ENCODE measurements at regions not wholly inside any gene's neighbourhood (a gene's known extent, or its start where the extent isn't known, plus 50 kb on each side); places are given as distances from the start of the nearest gene placed in this dataset.

- TF ChIP-seq CTCF (IDR thresholded peaks at IDR 0.05) (no peak), POLR2A (IDR thresholded peaks at IDR 0.05) (no peak), POLR2AphosphoS5 (IDR thresholded peaks at IDR 0.05) (no peak)
Observed at GRCh38 chr2:200219309-200220113, 87.0 kb upstream of the SPATS2L start.
